AG10803 (cell line): ENCODE measurements at regions not wholly inside any gene's neighbourhood (a gene's known extent, or its start where the extent isn't known, plus 50 kb on each side); places are given as distances from the start of the nearest gene placed in this dataset.
"Not testable (repeated sequence)": the region's sequence is repeated elsewhere in the genome, so short reads cannot be mapped to it uniquely, and the experiment has no call there.

ENCODE experiments used
- DNase-seq: peaks from one replicate; pipeline ENCODE4 v3.0.0; 2010; ENCODE audit warnings: low read depth
- H3K4me3 ChIP-seq: 2 replicates; pipeline ENCODE4 v1.5.1; 2011; ENCODE audit warnings: mild to moderate bottlenecking, low read length, control low read depth
- TF ChIP-seq, protein P1 (sequence below): conservative IDR thresholded peaks from 2 replicates; pipeline ENCODE4 v1.5.1; 2011; ENCODE audit warnings: mild to moderate bottlenecking, low read length, control low read depth, inconsistent platforms

DNA sequence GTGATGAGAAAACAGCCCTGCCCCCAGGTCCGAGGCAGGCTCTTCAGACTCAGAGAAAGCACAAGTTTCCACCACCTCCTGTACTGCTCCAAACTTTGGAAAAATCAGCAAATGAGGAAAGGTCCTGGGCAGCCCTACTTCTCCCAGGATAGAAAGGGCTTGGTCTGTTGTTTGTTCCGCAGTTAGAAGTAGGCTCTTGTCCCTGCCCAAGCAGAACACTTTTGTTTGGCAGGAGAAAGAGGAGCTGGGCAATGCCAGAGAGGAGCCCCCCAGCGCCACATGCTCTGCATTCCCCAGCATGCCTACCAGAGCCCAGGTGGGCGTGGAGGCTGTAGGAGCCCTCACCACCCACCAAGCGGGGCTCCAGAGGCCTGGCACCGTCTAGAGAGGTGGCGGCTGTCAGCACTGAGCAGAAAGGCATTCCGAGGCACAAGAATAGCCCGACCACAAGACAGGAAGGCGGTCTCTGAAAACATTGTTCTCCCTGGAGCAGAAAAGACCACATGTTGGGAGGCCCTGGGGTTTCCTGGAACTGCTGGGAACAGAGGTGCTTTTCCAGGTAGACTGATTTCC, 90.3 kb upstream of the CD82 start:
- TF ChIP-seq, protein P1, sequence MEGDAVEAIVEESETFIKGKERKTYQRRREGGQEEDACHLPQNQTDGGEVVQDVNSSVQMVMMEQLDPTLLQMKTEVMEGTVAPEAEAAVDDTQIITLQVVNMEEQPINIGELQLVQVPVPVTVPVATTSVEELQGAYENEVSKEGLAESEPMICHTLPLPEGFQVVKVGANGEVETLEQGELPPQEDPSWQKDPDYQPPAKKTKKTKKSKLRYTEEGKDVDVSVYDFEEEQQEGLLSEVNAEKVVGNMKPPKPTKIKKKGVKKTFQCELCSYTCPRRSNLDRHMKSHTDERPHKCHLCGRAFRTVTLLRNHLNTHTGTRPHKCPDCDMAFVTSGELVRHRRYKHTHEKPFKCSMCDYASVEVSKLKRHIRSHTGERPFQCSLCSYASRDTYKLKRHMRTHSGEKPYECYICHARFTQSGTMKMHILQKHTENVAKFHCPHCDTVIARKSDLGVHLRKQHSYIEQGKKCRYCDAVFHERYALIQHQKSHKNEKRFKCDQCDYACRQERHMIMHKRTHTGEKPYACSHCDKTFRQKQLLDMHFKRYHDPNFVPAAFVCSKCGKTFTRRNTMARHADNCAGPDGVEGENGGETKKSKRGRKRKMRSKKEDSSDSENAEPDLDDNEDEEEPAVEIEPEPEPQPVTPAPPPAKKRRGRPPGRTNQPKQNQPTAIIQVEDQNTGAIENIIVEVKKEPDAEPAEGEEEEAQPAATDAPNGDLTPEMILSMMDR = no peak
- DNase-seq = no peak
- H3K4me3 ChIP-seq = no peak overlapping the region

GRCh38 chr11:44482338-44482737, 83.1 kb upstream of the CD82 start:
- DNase-seq, H3K4me3 ChIP-seq: not testable (repeated sequence)

DNA sequence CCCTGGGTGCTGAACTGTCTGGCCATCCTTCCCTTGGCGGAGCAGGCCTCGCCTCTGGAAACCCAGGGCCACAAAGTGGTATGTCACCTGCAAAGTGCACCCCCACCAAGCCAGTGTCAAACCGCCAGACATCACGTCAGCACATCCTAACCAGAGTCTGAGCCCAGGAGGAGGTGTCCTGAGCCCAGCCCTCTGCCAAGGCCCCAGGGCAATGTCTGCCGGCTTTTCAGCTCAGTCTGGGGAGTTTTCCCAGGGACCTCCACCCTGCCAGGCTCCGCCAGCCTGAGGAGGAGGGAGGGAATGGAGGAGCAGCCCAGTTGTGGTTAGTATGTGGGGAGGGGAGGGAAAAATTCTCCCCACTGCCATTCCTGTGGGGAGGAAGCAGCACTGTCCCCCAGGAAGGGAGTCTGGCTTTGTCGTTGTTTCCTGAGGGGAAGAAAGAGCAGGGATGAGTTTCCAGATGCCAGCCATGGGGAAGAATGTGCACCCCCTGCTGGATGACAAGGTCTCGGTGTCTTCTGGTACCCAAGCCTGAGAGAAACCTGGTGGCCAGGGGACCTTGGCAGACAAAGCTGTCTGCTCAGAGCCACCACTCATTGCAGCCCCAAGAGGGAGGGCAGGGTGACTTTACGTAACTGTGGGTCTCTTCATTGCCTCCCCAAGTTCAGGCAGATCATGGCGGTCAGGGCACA, 81.4 kb upstream of the CD82 start:
- TF ChIP-seq, protein P1 = peak; percentile 56
- H3K4me3 ChIP-seq = no peak overlapping the region
- DNase-seq = peak; percentile 31

DNA sequence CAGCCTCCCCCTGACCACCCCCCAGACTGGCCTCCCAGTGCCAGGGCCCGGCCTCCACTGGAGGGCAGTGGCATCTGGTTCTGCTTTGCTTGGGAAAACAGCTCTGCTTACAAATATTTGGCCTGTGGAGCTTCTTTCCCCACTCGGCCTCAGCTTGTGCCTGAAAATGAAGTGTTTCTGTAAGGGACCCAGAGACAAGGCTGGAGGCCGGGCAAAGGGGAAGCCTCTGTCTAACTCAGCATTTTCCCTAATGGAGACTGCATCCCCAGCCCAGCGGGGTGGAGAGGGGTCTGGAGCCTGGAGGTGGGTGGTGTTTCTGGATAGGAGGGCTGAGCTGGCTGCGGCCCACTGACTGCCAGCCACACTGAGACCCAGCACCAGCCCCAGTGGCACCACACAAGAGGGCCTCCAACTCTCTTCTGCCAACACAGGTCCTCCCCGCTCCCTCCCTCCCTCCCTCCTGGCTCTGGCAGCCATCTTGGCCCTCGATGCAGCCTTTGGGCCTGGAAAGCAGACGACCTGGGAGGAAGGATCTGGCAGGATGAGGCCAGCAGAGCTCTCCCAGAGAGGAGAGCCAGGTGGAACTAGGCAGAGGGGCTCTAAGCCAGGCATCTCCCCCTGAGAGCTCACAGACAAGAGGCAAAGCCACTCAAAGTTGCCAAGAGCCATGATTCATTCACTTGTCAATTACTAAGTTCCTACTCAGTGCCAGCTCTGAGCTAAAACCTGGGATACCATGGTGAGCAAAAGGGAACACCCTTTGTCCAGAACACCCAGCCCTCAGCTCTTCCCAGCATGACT, 77.1 kb upstream of the CD82 start:
- TF ChIP-seq, protein P1 = no peak
- no peak overlapping the region for H3K4me3 ChIP-seq
- no peak for DNase-seq

GRCh38 chr11:44493383-44493782, 72.1 kb upstream of the CD82 start:
- no peak overlapping the region for H3K4me3 ChIP-seq
- TF ChIP-seq, protein P1 = no peak
- no peak for DNase-seq

GRCh38 chr11:44493930-44494329, 71.5 kb upstream of the CD82 start:
- no peak overlapping the region for H3K4me3 ChIP-seq
- DNase-seq = no peak
- TF ChIP-seq, protein P1 = no peak

DNA sequence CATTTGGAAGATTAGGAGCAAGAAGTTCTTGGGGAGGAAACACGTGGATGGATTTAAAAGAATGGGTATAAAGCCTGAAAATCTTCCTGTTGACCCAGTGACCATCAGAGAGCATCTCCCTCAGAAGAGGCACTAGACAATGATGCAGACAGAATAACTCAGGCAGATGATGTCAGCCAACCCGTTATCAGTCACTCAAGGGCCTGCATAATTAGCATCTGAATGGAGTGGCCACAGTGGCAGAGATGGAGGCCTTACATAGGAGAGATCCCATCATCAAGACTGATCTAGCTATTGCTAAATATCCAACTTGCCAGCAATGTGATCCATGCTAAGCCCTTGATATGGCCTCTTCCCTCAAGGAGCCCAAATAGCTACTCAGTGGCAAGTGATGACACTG, 70.7 kb upstream of the CD82 start:
- TF ChIP-seq, protein P1 = no peak
- no peak for DNase-seq
- no peak overlapping the region for H3K4me3 ChIP-seq
